ENCODE measurements at regions not wholly inside any gene's neighbourhood (a gene's known extent, or its start where the extent isn't known, plus 50 kb on each side); places are given as distances from the start of the nearest gene placed in this dataset.

GRCh38 chr5:92944337-92944736 lies 636.7 kb downstream of the NR2F1-AS1 start:
- no peak overlapping the region for H3K9ac ChIP-seq (ENCODE audit: control insufficient read depth, insufficient read depth, low read length)
- ChIA-PET POLR2A (no interaction called here), RAD21 (ENCODE audit: unreplicated experiment) (interaction anchor here (1.6 kb wide), 1 partner anchor 17 kb away, joined by 4 read pairs; no protein-coding TSS in a partner anchor), SMC1A (ENCODE audit: uncharacterized antibody, unreplicated experiment) (interaction anchor here (0.8 kb wide), 1 partner anchor 16 kb away, joined by 3 read pairs; no protein-coding TSS in a partner anchor), CTCF (no interaction called here)
- TF ChIP-seq ZBTB40 (IDR thresholded peaks at IDR 0.05; ENCODE audit: borderline replicate concordance), result no peak
- TF ChIP-seq ZBTB33 (IDR thresholded peaks at IDR 0.05), result no peak
- TF ChIP-seq ZBTB4 (CRISPR knock-in tag; IDR thresholded peaks at IDR 0.05), result no peak
- TF ChIP-seq ESRRA (IDR thresholded peaks at IDR 0.05; ENCODE audit: low read length), result no peak
- H3K9me3 ChIP-seq (replicated peaks; ENCODE audit: control insufficient read depth, insufficient read depth, low read length), result no peaks in the 10 kb centered on the region
- H3K27ac ChIP-seq (ENCODE audit: control insufficient read depth, insufficient read depth), result no peak overlapping the region
- FAIRE-seq (no peak), DNase-seq (ENCODE audit: low read depth, low spot score) (no peak), ATAC-seq (no peak)
- no peak overlapping the region for H2AFZ ChIP-seq (ENCODE audit: control insufficient read depth, low read depth, low read length)
- no TSS peak for BruUV-seq (replicated peaks)
- WGBS (ENCODE audit: insufficient coverage, insufficient replicate concordance, low lambda C conversion rate, missing lambda C conversion rate), result 0% methylated on average over 2 of the region's 2 CpGs
- no peaks in the 10 kb centered on the region for H3K4me1 ChIP-seq (ENCODE audit: control insufficient read depth, insufficient read depth, low read length)
- no peaks in the 10 kb centered on the region for H3K79me2 ChIP-seq (ENCODE audit: control insufficient read depth, insufficient read depth, low read length)
- no peaks in the 10 kb centered on the region for H3K27me3 ChIP-seq (replicated peaks in 1 of 2; ENCODE audit: control insufficient read depth in 2 of 2, insufficient read depth in 2 of 2, low read length in 1 of 2)
- no peaks in the 10 kb centered on the region for H3K36me3 ChIP-seq (ENCODE audit: control insufficient read depth in 2 of 2, insufficient read depth in 2 of 2, low read length in 1 of 2)
- in situ Hi-C loops (cut with MboI) (no loop called here), intact Hi-C loops (cut with micrococcal nuclease; ENCODE audit: unreplicated experiment) (no loop called here)
- no peak overlapping the region for H3K4me3 ChIP-seq
- H3K4me2 ChIP-seq (ENCODE audit: control insufficient read depth, insufficient read depth), result no peak overlapping the region
- H4K20me1 ChIP-seq (ENCODE audit: control insufficient read depth, insufficient read depth), result no peaks in the 10 kb centered on the region

All from GM12878 (cell line).